ENCODE measurements at regions not wholly inside any gene's neighbourhood (a gene's known extent, or its start where the extent isn't known, plus 50 kb on each side); places are given as distances from the start of the nearest gene placed in this dataset.
"Not testable (repeated sequence)": the region's sequence is repeated elsewhere in the genome, so short reads cannot be mapped to it uniquely, and the experiment has no call there.

GRCh38 chr7:111657018-111657417 is 94.7 kb upstream of the IMMP2L start:
- Histone ChIP-seq H3K4me3 (no peak overlapping the region), H3K4me1 (no peaks in the 10 kb centered on the region), H3K9me3 (no peaks in the 10 kb centered on the region), H3K27ac (no peak overlapping the region), H3K27me3 (no peaks in the 10 kb centered on the region), H3K36me3 (no peaks in the 10 kb centered on the region)
- TF ChIP-seq EP300 (IDR thresholded peaks at IDR 0.05) (no peak), POLR2AphosphoS5 (IDR thresholded peaks at IDR 0.05) (no peak), POLR2A (IDR thresholded peaks at IDR 0.05) (no peak), CTCF (IDR thresholded peaks at IDR 0.05) (no peak)
- no peak for ATAC-seq (ENCODE audit: low FRiP score in 2 of 2)
- DNase-seq = no peak
- WGBS, 2 donors = 54 to 55% methylated on average over 3 of the region's 3 CpGs

- ATAC-seq (ENCODE audit: low FRiP score in 2 of 2) (peak in 1 of 2 donors; percentile 85), DNase-seq (no peak)
- Histone ChIP-seq H3K27ac (no peak overlapping the region), H3K4me3 (no peak overlapping the region), H3K4me1 (no peaks in the 10 kb centered on the region), H3K9me3 (no peaks in the 10 kb centered on the region), H3K36me3 (no peaks in the 10 kb centered on the region), H3K27me3 (no peaks in the 10 kb centered on the region)
- 59 to 65% methylated on average over 6 of the region's 6 CpGs for WGBS, 2 donors
- TF ChIP-seq EP300 (IDR thresholded peaks at IDR 0.05) (no peak), CTCF (IDR thresholded peaks at IDR 0.05) (no peak), POLR2AphosphoS5 (IDR thresholded peaks at IDR 0.05) (no peak), POLR2A (IDR thresholded peaks at IDR 0.05) (no peak)
These were observed 92.1 kb upstream of the IMMP2L start for GRCh38 chr7:111654343-111654742.

- WGBS, 2 donors = 88 to 94% methylated on average over 3 of the region's 3 CpGs
- Histone ChIP-seq H3K27ac (no peak overlapping the region), H3K4me1 (no peaks in the 10 kb centered on the region), H3K36me3 (no peaks in the 10 kb centered on the region), H3K9me3 (no peaks in the 10 kb centered on the region), H3K27me3 (no peaks in the 10 kb centered on the region), H3K4me3 (no peak overlapping the region)
- no peak for TF ChIP-seq EP300 (IDR thresholded peaks at IDR 0.05)
- ATAC-seq (ENCODE audit: low FRiP score in 2 of 2) (no peak), DNase-seq (no peak)
These were observed 91.6 kb upstream of the IMMP2L start for GRCh38 chr7:111653846-111654245.

- peak in 1 of 2 donors; percentile 55 for ATAC-seq (ENCODE audit: low FRiP score in 2 of 2)
- TF ChIP-seq EP300 (IDR thresholded peaks at IDR 0.05) (no peak), CTCF (IDR thresholded peaks at IDR 0.05) (no peak), POLR2A (IDR thresholded peaks at IDR 0.05) (no peak), POLR2AphosphoS5 (IDR thresholded peaks at IDR 0.05) (no peak)
- 57 to 60% methylated on average over 5 of the region's 5 CpGs for WGBS, 2 donors
These were observed 88.2 kb upstream of the IMMP2L start for GRCh38 chr7:111650456-111650999.

GRCh38 chr7:111647881-111648280 is 85.6 kb upstream of the IMMP2L start:
- Histone ChIP-seq H3K27ac (no peak overlapping the region), H3K4me1 (no peaks in the 10 kb centered on the region), H3K27me3 (no peaks in the 10 kb centered on the region), H3K4me3 (no peak overlapping the region), H3K36me3 (no peaks in the 10 kb centered on the region), H3K9me3 (no peaks in the 10 kb centered on the region)
- TF ChIP-seq POLR2A (IDR thresholded peaks at IDR 0.05) (no peak), CTCF (IDR thresholded peaks at IDR 0.05) (no peak), EP300 (IDR thresholded peaks at IDR 0.05) (no peak), POLR2AphosphoS5 (IDR thresholded peaks at IDR 0.05) (no peak)
- ATAC-seq (ENCODE audit: low FRiP score in 2 of 2) = no peak
- no peak for DNase-seq
- 59 to 91% methylated on average over 4 of the region's 4 CpGs for WGBS, 2 donors

More at GRCh38 chr7:111650456-111650999, 88.2 kb upstream of the IMMP2L start:
- Histone ChIP-seq H3K27me3 (no peaks in the 10 kb centered on the region), H3K27ac (no peak overlapping the region), H3K4me1 (no peaks in the 10 kb centered on the region), H3K9me3 (no peaks in the 10 kb centered on the region), H3K4me3 (no peak overlapping the region), H3K36me3 (no peaks in the 10 kb centered on the region)
- DNase-seq = no peak

- not testable (repeated sequence) for H3K9me3 ChIP-seq; H3K4me3 ChIP-seq; ATAC-seq (ENCODE audit: low FRiP score in 2 of 2); DNase-seq; H3K4me1 ChIP-seq; H3K27me3 ChIP-seq; H3K27ac ChIP-seq; H3K36me3 ChIP-seq
- WGBS, 2 donors = 86 to 92% methylated on average over 14 of the region's 14 CpGs
These were observed 82.3 kb upstream of the IMMP2L start for GRCh38 chr7:111644595-111644994.
